Trophoblast cell (in vitro differentiated cells and primary cell): ENCODE measurements at regions not wholly inside any gene's neighbourhood (a gene's known extent, or its start where the extent isn't known, plus 50 kb on each side); places are given as distances from the start of the nearest gene placed in this dataset.

Experiments
- DNase-seq, 2 donors: peaks; one replicate each; pipeline ENCODE4 v3.0.0-alpha.2; 2016
- H2AFZ ChIP-seq: 2 replicates; pipeline ENCODE4 v1.6.1; 2013; ENCODE audit warnings: low read length, moderate library complexity, mild to moderate bottlenecking; ENCODE audit not compliant: insufficient read depth, poor library complexity
- H2AK5ac ChIP-seq: 2 replicates; pipeline ENCODE4 v1.6.1; 2013; ENCODE audit warnings: mild to moderate bottlenecking, low read length
- H2BK120ac ChIP-seq: 2 replicates; pipeline ENCODE4 v1.6.1; 2013; ENCODE audit warnings: low read length, mild to moderate bottlenecking, moderate library complexity; ENCODE audit not compliant: insufficient read depth, poor library complexity
- H2BK12ac ChIP-seq: 2 replicates; pipeline ENCODE4 v1.6.1; 2013; ENCODE audit warnings: mild to moderate bottlenecking, low read length, moderate library complexity
- H2BK5ac ChIP-seq: 2 replicates; pipeline ENCODE4 v1.6.1; 2013; ENCODE audit warnings: low read length, low read depth, moderate library complexity, mild to moderate bottlenecking; ENCODE audit not compliant: poor library complexity
- H3K14ac ChIP-seq: 2 replicates; pipeline ENCODE4 v1.6.1; 2013; ENCODE audit warnings: mild to moderate bottlenecking, low read length
- H3K18ac ChIP-seq: 2 replicates; pipeline ENCODE4 v1.6.1; 2013; ENCODE audit warnings: mild to moderate bottlenecking, low read length
- H3K23ac ChIP-seq: 2 replicates; pipeline ENCODE4 v1.6.1; 2013; ENCODE audit warnings: low read length
- H3K27ac ChIP-seq: 2 replicates; pipeline ENCODE4 v1.5.1; 2013; ENCODE audit warnings: low read depth, mild to moderate bottlenecking, inconsistent platforms, low read length, moderate library complexity
- H3K27me3 ChIP-seq: 2 replicates; pipeline ENCODE4 v1.6.1; 2013; ENCODE audit warnings: inconsistent platforms, mild to moderate bottlenecking, low read length, moderate library complexity; ENCODE audit not compliant: insufficient read depth
- H3K36me3 ChIP-seq, 2 experiments: 1 replicate in 1 of 2; 2 replicates in 1 of 2; pipeline ENCODE4 v1.6.1; 2013; ENCODE audit warnings: low read length in 2 of 2, mild to moderate bottlenecking in 2 of 2, moderate library complexity in 1 of 2; ENCODE audit not compliant: insufficient read depth in 2 of 2, control insufficient read depth in 1 of 2
- H3K4ac ChIP-seq: 2 replicates; pipeline ENCODE4 v1.6.1; 2013; ENCODE audit warnings: low read depth, mild to moderate bottlenecking, low read length, moderate library complexity
- H3K4me1 ChIP-seq, 2 experiments: 1 replicate in 1 of 2; 2 replicates in 1 of 2; pipeline ENCODE4 v1.6.1; 2013; ENCODE audit warnings: low read length in 2 of 2, mild to moderate bottlenecking in 2 of 2, moderate library complexity in 1 of 2; ENCODE audit not compliant: insufficient read depth in 2 of 2, control insufficient read depth in 1 of 2
- H3K4me2 ChIP-seq: 2 replicates; pipeline ENCODE4 v1.6.1; 2013; ENCODE audit warnings: inconsistent platforms, mild to moderate bottlenecking, low read length, moderate library complexity
- H3K4me3 ChIP-seq: 2 replicates; pipeline ENCODE4 v1.5.1; 2013; ENCODE audit warnings: mild to moderate bottlenecking, low read depth, low read length, inconsistent platforms
- H3K79me1 ChIP-seq: one replicate; pipeline ENCODE4 v1.6.1; 2013; ENCODE audit warnings: low read length
- H3K79me2 ChIP-seq: 2 replicates; pipeline ENCODE4 v1.6.1; 2013; ENCODE audit warnings: low read length, mild to moderate bottlenecking; ENCODE audit not compliant: control insufficient read depth, insufficient read depth, poor library complexity
- H3K9ac ChIP-seq: 2 replicates; pipeline ENCODE4 v1.6.1; 2013; ENCODE audit warnings: mild to moderate bottlenecking, low read length
- H3K9me3 ChIP-seq: 2 replicates; pipeline ENCODE4 v1.6.1; 2013; ENCODE audit warnings: low read depth, mild to moderate bottlenecking, control low read depth, inconsistent platforms, low read length; ENCODE audit not compliant: insufficient read depth
- H4K12ac ChIP-seq: 2 replicates; pipeline ENCODE4 v1.6.1; 2013; ENCODE audit warnings: low read depth, mild to moderate bottlenecking, low read length, moderate library complexity
- H4K8ac ChIP-seq: 2 replicates; pipeline ENCODE4 v1.6.1; 2013; ENCODE audit warnings: low read depth, mild to moderate bottlenecking, low read length, moderate library complexity
- H4K91ac ChIP-seq: one replicate; pipeline ENCODE4 v1.6.1; 2013; ENCODE audit warnings: low read depth, mild to moderate bottlenecking, low read length, moderate library complexity
- WGBS: extraction: QIAGEN DNeasy Blood & Tissue Kit; methylation state at CpG from one replicate; pipeline ENCODE4 v1.1.7; 2013; ENCODE audit warnings: missing lambda C conversion rate; ENCODE audit not compliant: insufficient read length, insufficient coverage; ENCODE audit errors: extremely low coverage; 5-methylcytosine and 5-hydroxymethylcytosine counted together

- H3K79me1 ChIP-seq, result no peaks in the 10 kb centered on the region
- no peaks in the 10 kb centered on the region for H3K4me1 ChIP-seq
- no peaks in the 10 kb centered on the region for H3K9me3 ChIP-seq
- H3K36me3 ChIP-seq, result no peaks in the 10 kb centered on the region
- H2AK5ac ChIP-seq, result no peak overlapping the region
- H3K18ac ChIP-seq, result no peak overlapping the region
- H3K4me3 ChIP-seq, result no peak overlapping the region
- H2BK12ac ChIP-seq, result no peak overlapping the region
- no peak overlapping the region for H2AFZ ChIP-seq
- H3K79me2 ChIP-seq, result no peaks in the 10 kb centered on the region
- no peak overlapping the region for H3K9ac ChIP-seq
- no peak overlapping the region for H3K27ac ChIP-seq
- H3K27me3 ChIP-seq, result no peaks in the 10 kb centered on the region
- no peak overlapping the region for H4K12ac ChIP-seq
- H3K23ac ChIP-seq, result no peak overlapping the region
- no CpG with 5 or more reads among the region's 3 CpGs for WGBS
- DNase-seq, result no peak
- H4K8ac ChIP-seq, result no peak overlapping the region
- H4K91ac ChIP-seq, result no peak overlapping the region
- no peak overlapping the region for H2BK5ac ChIP-seq
- no peak overlapping the region for H3K4ac ChIP-seq
- no peak overlapping the region for H2BK120ac ChIP-seq
- H3K4me2 ChIP-seq, result no peak overlapping the region
- H3K14ac ChIP-seq, result no peak overlapping the region
Observed at GRCh38 chr5:89425062-89425461, 542.1 kb upstream of the MEF2C start.

GRCh38 chr5:89421035-89421434 lies 538.1 kb upstream of the MEF2C start:
- H3K27ac ChIP-seq, result no peak overlapping the region

GRCh38 chr5:89418407-89419085 lies 535.6 kb upstream of the MEF2C start:
- peaks cover 2% of the 10 kb centered on the region for H3K9me3 ChIP-seq
- no peak overlapping the region for H3K27ac ChIP-seq
- no peak overlapping the region for H2AK5ac ChIP-seq
- no peak overlapping the region for H3K9ac ChIP-seq
- no peak overlapping the region for H4K12ac ChIP-seq
- H3K14ac ChIP-seq, result no peak overlapping the region
- no peak overlapping the region for H3K18ac ChIP-seq
- no peaks in the 10 kb centered on the region for H3K36me3 ChIP-seq
- H3K4me3 ChIP-seq, result no peak overlapping the region
- H2BK120ac ChIP-seq, result no peak overlapping the region
- no peaks in the 10 kb centered on the region for H3K27me3 ChIP-seq
- H3K23ac ChIP-seq, result no peak overlapping the region
- no peak overlapping the region for H3K4ac ChIP-seq
- no peak overlapping the region for H3K4me2 ChIP-seq
- no peaks in the 10 kb centered on the region for H3K79me1 ChIP-seq
- H4K8ac ChIP-seq, result no peak overlapping the region
- H4K91ac ChIP-seq, result no peak overlapping the region
- H2BK12ac ChIP-seq, result no peak overlapping the region
- no peaks in the 10 kb centered on the region for H3K4me1 ChIP-seq
- H2BK5ac ChIP-seq, result no peak overlapping the region
- no peaks in the 10 kb centered on the region for H3K79me2 ChIP-seq
- no peak overlapping the region for H2AFZ ChIP-seq
- DNase-seq, result no peak
- WGBS, result no CpG with 5 or more reads among the region's 3 CpGs

More at GRCh38 chr5:89421035-89421434, 538.1 kb upstream of the MEF2C start:
- Histone ChIP-seq H3K4me3 (no peak overlapping the region), H2BK12ac (no peak overlapping the region), H3K14ac (no peak overlapping the region), H2BK5ac (no peak overlapping the region), H4K12ac (no peak overlapping the region), H3K79me2 (no peaks in the 10 kb centered on the region), H3K18ac (no peak overlapping the region), H3K9ac (no peak overlapping the region), H4K91ac (no peak overlapping the region), H3K23ac (no peak overlapping the region), H4K8ac (no peak overlapping the region), H3K4ac (no peak overlapping the region), H3K4me2 (no peak overlapping the region), H2AFZ (no peak overlapping the region), H2AK5ac (no peak overlapping the region), H2BK120ac (no peak overlapping the region), H3K27me3 (no peaks in the 10 kb centered on the region), H3K9me3 (peaks cover 2% of the 10 kb centered on the region), H3K4me1 (no peaks in the 10 kb centered on the region), H3K79me1 (no peaks in the 10 kb centered on the region), H3K36me3 (no peaks in the 10 kb centered on the region)
- DNase-seq, result no peak
- WGBS, result no CpG with 5 or more reads among the region's 1 CpG

GRCh38 chr5:89417990-89418389 lies 535.0 kb upstream of the MEF2C start:
- H3K4me1 ChIP-seq, result no peaks in the 10 kb centered on the region
- no CpG with 5 or more reads among the region's 2 CpGs for WGBS
- no peaks in the 10 kb centered on the region for H3K36me3 ChIP-seq
- H4K91ac ChIP-seq, result no peak overlapping the region
- H3K9ac ChIP-seq, result no peak overlapping the region
- no peaks in the 10 kb centered on the region for H3K27me3 ChIP-seq
- no peak overlapping the region for H3K4me2 ChIP-seq
- H2BK120ac ChIP-seq, result no peak overlapping the region
- H3K79me1 ChIP-seq, result no peaks in the 10 kb centered on the region
- no peak overlapping the region for H4K12ac ChIP-seq
- no peaks in the 10 kb centered on the region for H3K79me2 ChIP-seq
- no peak overlapping the region for H3K4me3 ChIP-seq
- H2AFZ ChIP-seq, result no peak overlapping the region
- no peak overlapping the region for H3K23ac ChIP-seq
- H3K18ac ChIP-seq, result no peak overlapping the region
- H2AK5ac ChIP-seq, result no peak overlapping the region
- H3K27ac ChIP-seq, result no peak overlapping the region
- no peak overlapping the region for H3K14ac ChIP-seq
- H2BK5ac ChIP-seq, result no peak overlapping the region
- H3K9me3 ChIP-seq, result peaks cover 2% of the 10 kb centered on the region
- no peak overlapping the region for H3K4ac ChIP-seq
- no peak for DNase-seq
- no peak overlapping the region for H4K8ac ChIP-seq
- no peak overlapping the region for H2BK12ac ChIP-seq
